ENCODE measurements at regions not wholly inside any gene's neighbourhood (a gene's known extent, or its start where the extent isn't known, plus 50 kb on each side); places are given as distances from the start of the nearest gene placed in this dataset.

- H3K9me3 ChIP-seq, result no peaks in the 10 kb centered on the region
- no peaks in the 10 kb centered on the region for H3K4me1 ChIP-seq
- H3K27me3 ChIP-seq, result no peaks in the 10 kb centered on the region
- H3K27ac ChIP-seq, result no peak overlapping the region
- 54 to 80% methylated on average over 5 of the region's 5 CpGs for WGBS, 2 donors
- no peak overlapping the region for H3K4me3 ChIP-seq
- H3K36me3 ChIP-seq, result no peaks in the 10 kb centered on the region
- no peak for DNase-seq
- intact Hi-C loops (cut with DNase I), result no loop called here
- TF ChIP-seq POLR2AphosphoS5 (IDR thresholded peaks at IDR 0.05) (peak in 1 of 4 donors; percentile 24), CTCF (IDR thresholded peaks at IDR 0.05) (no peak), EP300 (IDR thresholded peaks at IDR 0.05) (no peak)
Measured at GRCh38 chr1:177811429-177811828, 158.4 kb downstream of the SEC16B start.

GRCh38 chr1:177809819-177810218, 160.0 kb downstream of the SEC16B start:
- Histone ChIP-seq H3K36me3 (no peaks in the 10 kb centered on the region), H3K9me3 (no peaks in the 10 kb centered on the region), H3K27me3 (no peaks in the 10 kb centered on the region), H3K27ac (no peak overlapping the region), H3K4me3 (no peak overlapping the region), H3K4me1 (no peaks in the 10 kb centered on the region)
- no peak for DNase-seq
- intact Hi-C loops (cut with DNase I), result no loop called here
- WGBS, 2 donors, result 69 to 77% methylated on average over 5 of the region's 5 CpGs
- no peak for TF ChIP-seq POLR2AphosphoS5 (IDR thresholded peaks at IDR 0.05)
- TF ChIP-seq CTCF (IDR thresholded peaks at IDR 0.05), result no peak
- TF ChIP-seq POLR2A (IDR thresholded peaks at IDR 0.05), result no peak
- no peak for TF ChIP-seq EP300 (IDR thresholded peaks at IDR 0.05)

- 79 to 80% methylated on average over 2 of the region's 2 CpGs for WGBS, 2 donors
- intact Hi-C loops (cut with DNase I), result no loop called here
- no peak overlapping the region for H3K4me3 ChIP-seq
- no peaks in the 10 kb centered on the region for H3K4me1 ChIP-seq
- no peaks in the 10 kb centered on the region for H3K36me3 ChIP-seq
- no peak for DNase-seq
- H3K27ac ChIP-seq, result no peak overlapping the region
- H3K27me3 ChIP-seq, result no peaks in the 10 kb centered on the region
- TF ChIP-seq CTCF (IDR thresholded peaks at IDR 0.05), result no peak
- H3K9me3 ChIP-seq, result peaks cover 0 to 5% (median 4%) of the 10 kb centered on the region in 4 donors
Measured at GRCh38 chr1:177802304-177802703, 167.6 kb downstream of the SEC16B start.

- intact Hi-C loops (cut with DNase I), result no loop called here
- Histone ChIP-seq H3K9me3 (peaks cover 0 to 5% (median 4%) of the 10 kb centered on the region in 4 donors), H3K4me3 (no peak overlapping the region), H3K36me3 (no peaks in the 10 kb centered on the region), H3K4me1 (no peaks in the 10 kb centered on the region), H3K27ac (no peak overlapping the region), H3K27me3 (no peaks in the 10 kb centered on the region)
- no peak for TF ChIP-seq EP300 (IDR thresholded peaks at IDR 0.05)
- no peak for TF ChIP-seq POLR2A (IDR thresholded peaks at IDR 0.05)
- TF ChIP-seq CTCF (IDR thresholded peaks at IDR 0.05), result no peak
- no peak for TF ChIP-seq POLR2AphosphoS5 (IDR thresholded peaks at IDR 0.05)
- no peak for DNase-seq
- WGBS, 2 donors, result 90% methylated on average over 3 of the region's 3 CpGs
Measured at GRCh38 chr1:177801790-177802189, 168.1 kb downstream of the SEC16B start.

GRCh38 chr1:177800400-177801088, 169.3 kb downstream of the SEC16B start:
- intact Hi-C loops (cut with DNase I), result no loop called here
- H3K36me3 ChIP-seq, result no peaks in the 10 kb centered on the region
- no peak for TF ChIP-seq POLR2AphosphoS5 (IDR thresholded peaks at IDR 0.05)
- no peak for TF ChIP-seq POLR2A (IDR thresholded peaks at IDR 0.05)
- TF ChIP-seq EP300 (IDR thresholded peaks at IDR 0.05), result no peak
- TF ChIP-seq CTCF (IDR thresholded peaks at IDR 0.05), result no peak
- H3K27me3 ChIP-seq, result no peaks in the 10 kb centered on the region
- peaks cover 0 to 5% (median 4%) of the 10 kb centered on the region in 4 donors for H3K9me3 ChIP-seq
- H3K4me1 ChIP-seq, result no peaks in the 10 kb centered on the region
- no peak overlapping the region for H3K27ac ChIP-seq
- 29 to 65% methylated on average over 1 of the region's 1 CpG for WGBS, 2 donors
- H3K4me3 ChIP-seq, result no peak overlapping the region
- DNase-seq, result no peak
